Spleen (tissue), 11 donors: ENCODE measurements at regions not wholly inside any gene's neighbourhood (a gene's known extent, or its start where the extent isn't known, plus 50 kb on each side); places are given as distances from the start of the nearest gene placed in this dataset.

Experiments
- DNase-seq: peaks from one replicate; pipeline ENCODE4 v3.0.0-alpha.2; 2020
- H3K27ac ChIP-seq, 8 donors: fragments of 200-600 bp; sonication (generic) in 7 of 8; 1 replicate in 4 of 8; 2 replicates in 4 of 8; pipeline versions ENCODE4 v1.5.0 to v1.8.0; 2016 to 2021; ENCODE audit warnings: inconsistent platforms in 4 of 8, mild to moderate bottlenecking in 4 of 8, moderate library complexity in 1 of 8
- H3K27me3 ChIP-seq, 7 donors: fragments of 200-600 bp; sonication (generic) in 6 of 7; replicated peaks in 1 of 7; 1 replicate in 4 of 7; 2 replicates in 3 of 7; pipeline versions ENCODE4 v1.5.0 to v1.8.0; 2016 to 2021; ENCODE audit warnings: inconsistent platforms in 3 of 7, mild to moderate bottlenecking in 1 of 7
- H3K36me3 ChIP-seq, 6 donors: fragments of 200-600 bp; sonication (generic) in 5 of 6; 1 replicate in 4 of 6; 2 replicates in 2 of 6; pipeline versions ENCODE4 v1.5.0 to v1.8.0; 2016 to 2021; ENCODE audit warnings: inconsistent platforms in 2 of 6
- H3K4me1 ChIP-seq, 6 donors: fragments of 200-600 bp; sonication (generic) in 5 of 6; 1 replicate in 3 of 6; 2 replicates in 3 of 6; pipeline versions ENCODE4 v1.5.0 to v1.8.0; 2016 to 2021; ENCODE audit warnings: inconsistent platforms in 3 of 6
- H3K4me3 ChIP-seq, 8 donors: fragments of 200-600 bp; sonication (generic) in 7 of 8; 1 replicate in 4 of 8; 2 replicates in 4 of 8; pipeline versions ENCODE4 v1.5.0 to v1.8.0; 2016 to 2021; ENCODE audit warnings: inconsistent platforms in 4 of 8, mild to moderate bottlenecking in 4 of 8, moderate library complexity in 2 of 8
- H3K9me3 ChIP-seq, 8 donors: fragments of 200-600 bp; sonication (generic) in 7 of 8; 1 replicate in 4 of 8; 2 replicates in 4 of 8; pipeline versions ENCODE4 v1.5.0 to v1.8.0; 2016 to 2021; ENCODE audit warnings: inconsistent platforms in 4 of 8
- POLR2A ChIP-seq, 3 donors: fragments of 450-650 bp; IDR thresholded peaks; one replicate each; pipeline ENCODE4 v1.5.1; 2017; ENCODE audit warnings: antibody characterized with exemption in 3 of 3, mild to moderate bottlenecking in 1 of 3
- POLR2AphosphoS5 ChIP-seq, 3 donors: sonication (generic); formaldehyde crosslinking; IDR thresholded peaks; one replicate each; pipeline ENCODE4 v1.5.1; 2017; ENCODE audit warnings: antibody characterized with exemption in 3 of 3
- WGBS, 5 donors: extraction: QIAGEN DNeasy Blood & Tissue Kit in 3 of 5; methylation state at CpG; one replicate each; pipeline versions ENCODE4 v1.1.5 to v1.1.7; 2013 to 2018; 5-methylcytosine and 5-hydroxymethylcytosine counted together
- intact Hi-C: fragments of 100-400 bp; cut with DNase I; formaldehyde crosslinking; loops from one replicate; pipeline ENCODE4 v1.15.0; 2023; ENCODE audit warnings: low total_unique reads
- TF ChIP-seq, protein P1 (sequence below), 11 experiments: fragments of 200-600 bp in 7 of 11; fragments of 450-650 bp in 4 of 11; sonication (generic) in 4 of 11; IDR thresholded peaks in 8 of 11; conservative IDR thresholded peaks in 3 of 11; 1 replicate in 7 of 11; 2 replicates in 4 of 11; pipeline versions ENCODE4 v1.4.0 to v1.8.0; 2016 to 2021; ENCODE audit warnings: antibody characterized with exemption in 11 of 11, inconsistent platforms in 4 of 11, mild to moderate bottlenecking in 1 of 11
- donor health status: healthy with polysubstance abuse.
- donor health status: DM: no; HTN: no; CAD: no; lungs with moderate emphysema.
- donor health status: DM: no; HTN: no; CAD: no.
- donor health status: Bipolar disorder and iron deficiency.
- donor health status: healthy.
- donor health status: DM: no; HTN: no; CAD: no.
- donor health status: DM: yes; HTN: yes; CAD: no.

DNA sequence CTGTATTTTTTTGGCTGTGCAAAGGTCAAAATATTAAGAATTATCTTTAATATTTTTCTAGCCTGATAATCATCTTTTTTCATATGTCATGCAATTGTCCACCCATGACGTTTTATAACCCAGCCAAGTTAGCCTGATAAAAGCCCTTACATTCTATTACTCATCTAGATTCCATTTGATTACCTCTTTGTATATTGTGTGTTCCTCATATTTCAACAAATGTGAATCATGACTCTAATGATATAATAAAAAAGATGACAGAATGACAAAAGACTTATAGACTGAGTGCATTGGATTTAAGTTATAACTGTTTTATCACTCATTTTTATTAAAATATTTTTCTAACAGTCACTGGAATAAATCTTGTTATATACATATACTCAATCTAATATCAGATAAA is 1560.0 kb upstream of the LRRTM3 start:
- no peak for DNase-seq

DNA sequence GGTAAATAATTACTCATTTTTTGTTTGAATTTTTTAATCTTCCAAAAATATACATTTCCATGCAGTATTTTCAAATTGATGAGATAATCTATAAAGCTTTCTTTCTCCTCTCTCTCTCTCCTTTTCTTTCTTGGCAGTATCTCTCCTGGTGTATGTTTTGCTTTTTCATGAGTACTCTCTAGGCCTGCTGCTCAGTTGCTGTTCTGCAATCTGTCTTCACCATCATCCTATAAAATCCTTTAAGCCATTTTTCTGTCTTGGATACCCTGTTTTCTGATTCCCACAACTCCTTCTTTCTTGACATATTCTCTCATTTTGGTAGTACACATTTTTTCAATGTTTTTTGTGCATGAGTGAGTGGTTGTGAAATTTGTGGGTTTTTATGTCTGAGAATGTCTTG is 1558.1 kb upstream of the LRRTM3 start:
- H3K4me1 ChIP-seq, result no peaks in the 10 kb centered on the region
- no peak overlapping the region for H3K4me3 ChIP-seq
- intact Hi-C loops, result no loop called here
- H3K36me3 ChIP-seq, result no peaks in the 10 kb centered on the region
- H3K27me3 ChIP-seq, result no peaks in the 10 kb centered on the region
- no peak for DNase-seq
- TF ChIP-seq, protein P1, sequence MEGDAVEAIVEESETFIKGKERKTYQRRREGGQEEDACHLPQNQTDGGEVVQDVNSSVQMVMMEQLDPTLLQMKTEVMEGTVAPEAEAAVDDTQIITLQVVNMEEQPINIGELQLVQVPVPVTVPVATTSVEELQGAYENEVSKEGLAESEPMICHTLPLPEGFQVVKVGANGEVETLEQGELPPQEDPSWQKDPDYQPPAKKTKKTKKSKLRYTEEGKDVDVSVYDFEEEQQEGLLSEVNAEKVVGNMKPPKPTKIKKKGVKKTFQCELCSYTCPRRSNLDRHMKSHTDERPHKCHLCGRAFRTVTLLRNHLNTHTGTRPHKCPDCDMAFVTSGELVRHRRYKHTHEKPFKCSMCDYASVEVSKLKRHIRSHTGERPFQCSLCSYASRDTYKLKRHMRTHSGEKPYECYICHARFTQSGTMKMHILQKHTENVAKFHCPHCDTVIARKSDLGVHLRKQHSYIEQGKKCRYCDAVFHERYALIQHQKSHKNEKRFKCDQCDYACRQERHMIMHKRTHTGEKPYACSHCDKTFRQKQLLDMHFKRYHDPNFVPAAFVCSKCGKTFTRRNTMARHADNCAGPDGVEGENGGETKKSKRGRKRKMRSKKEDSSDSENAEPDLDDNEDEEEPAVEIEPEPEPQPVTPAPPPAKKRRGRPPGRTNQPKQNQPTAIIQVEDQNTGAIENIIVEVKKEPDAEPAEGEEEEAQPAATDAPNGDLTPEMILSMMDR (IDR thresholded peaks at IDR 0.05 in 8 of 11, conservative IDR thresholded peaks at IDR 0.05 in 3 of 11), result no peak
- TF ChIP-seq POLR2AphosphoS5 (IDR thresholded peaks at IDR 0.05), result no peak
- no peak for TF ChIP-seq POLR2A (IDR thresholded peaks at IDR 0.05)
- no peaks in the 10 kb centered on the region for H3K9me3 ChIP-seq
- no peak overlapping the region for H3K27ac ChIP-seq

More for the DNA sequence above, 1560.0 kb upstream of the LRRTM3 start:
- H3K4me1 ChIP-seq, result no peaks in the 10 kb centered on the region
- no peaks in the 10 kb centered on the region for H3K27me3 ChIP-seq
- TF ChIP-seq, protein P1 (IDR thresholded peaks at IDR 0.05 in 8 of 11, conservative IDR thresholded peaks at IDR 0.05 in 3 of 11), result no peak
- TF ChIP-seq POLR2AphosphoS5 (IDR thresholded peaks at IDR 0.05), result no peak
- no peak for TF ChIP-seq POLR2A (IDR thresholded peaks at IDR 0.05)
- no peak overlapping the region for H3K27ac ChIP-seq
- H3K36me3 ChIP-seq, result no peaks in the 10 kb centered on the region
- intact Hi-C loops, result no loop called here
- 48 to 74% (median 59%) methylated on average over 1 of the region's 1 CpG for WGBS, 5 donors
- H3K9me3 ChIP-seq, result no peaks in the 10 kb centered on the region
- H3K4me3 ChIP-seq, result no peak overlapping the region

DNA sequence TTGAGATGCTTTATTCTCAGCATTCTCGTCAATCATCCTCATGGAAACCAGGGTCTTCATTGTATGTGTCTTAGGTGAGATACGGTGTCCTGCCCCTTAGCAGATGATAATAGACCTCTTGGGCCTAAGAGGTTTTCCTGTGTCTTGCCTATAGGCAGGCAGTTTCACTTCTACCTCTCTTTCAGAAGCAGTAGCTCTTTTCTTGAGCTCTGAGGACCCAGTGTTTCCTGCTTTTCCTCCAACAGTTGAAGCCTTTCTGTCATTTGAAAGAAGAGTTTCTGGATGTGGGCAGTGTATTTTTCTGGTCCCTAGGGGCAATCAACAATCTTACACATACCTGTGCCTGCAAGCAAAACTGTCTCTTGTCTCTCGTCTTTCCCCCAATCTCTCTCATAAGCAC is 1550.3 kb upstream of the LRRTM3 start:
- intact Hi-C loops, result no loop called here
- 71 to 91% (median 81%) methylated on average over 3 of the region's 3 CpGs for WGBS, 5 donors
- H3K4me1 ChIP-seq, result no peaks in the 10 kb centered on the region

DNA sequence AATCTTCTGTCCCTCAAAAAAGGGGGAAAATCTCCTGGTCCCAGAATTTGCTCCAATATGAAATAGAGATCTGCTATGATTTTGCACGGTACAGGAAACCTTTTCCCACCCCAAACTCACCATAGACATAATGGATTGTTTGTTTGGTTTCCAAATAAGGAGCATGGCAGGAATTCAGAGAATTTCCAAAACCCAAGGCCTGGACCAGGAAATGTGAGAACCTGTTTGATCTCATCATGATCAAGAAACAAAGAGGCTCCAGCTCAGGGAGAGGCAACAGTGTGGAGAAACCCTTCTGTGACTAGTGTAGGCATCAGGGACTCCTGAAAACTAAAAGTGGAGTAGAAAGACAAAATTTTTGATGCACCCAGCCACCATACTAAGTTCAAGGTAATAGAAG is 1548.1 kb upstream of the LRRTM3 start:
- Histone ChIP-seq H3K36me3 (no peaks in the 10 kb centered on the region), H3K9me3 (no peaks in the 10 kb centered on the region), H3K27ac (no peak overlapping the region), H3K4me3 (no peak overlapping the region), H3K4me1 (no peaks in the 10 kb centered on the region), H3K27me3 (no peaks in the 10 kb centered on the region)
- WGBS, 5 donors, result 61 to 76% (median 67%) methylated on average over 1 of the region's 1 CpG
- TF ChIP-seq POLR2A (IDR thresholded peaks at IDR 0.05), result no peak
- TF ChIP-seq POLR2AphosphoS5 (IDR thresholded peaks at IDR 0.05), result no peak
- TF ChIP-seq, protein P1 (IDR thresholded peaks at IDR 0.05 in 8 of 11, conservative IDR thresholded peaks at IDR 0.05 in 3 of 11), result no peak
- intact Hi-C loops, result no loop called here
- no peak for DNase-seq

More for the DNA sequence above, 1550.3 kb upstream of the LRRTM3 start:
- no peak overlapping the region for H3K27ac ChIP-seq
- no peak for DNase-seq
- H3K27me3 ChIP-seq, result no peaks in the 10 kb centered on the region
- H3K4me3 ChIP-seq, result no peak overlapping the region
- no peaks in the 10 kb centered on the region for H3K36me3 ChIP-seq
- no peaks in the 10 kb centered on the region for H3K9me3 ChIP-seq
- no peak for TF ChIP-seq POLR2AphosphoS5 (IDR thresholded peaks at IDR 0.05)
- TF ChIP-seq POLR2A (IDR thresholded peaks at IDR 0.05), result no peak
- TF ChIP-seq, protein P1 (IDR thresholded peaks at IDR 0.05 in 8 of 11, conservative IDR thresholded peaks at IDR 0.05 in 3 of 11), result no peak
